CD4-positive, alpha-beta T cell treated with Interleukin-1 beta for 1 hour (primary cell): ENCODE measurements at regions not wholly inside any gene's neighbourhood (a gene's known extent, or its start where the extent isn't known, plus 50 kb on each side); places are given as distances from the start of the nearest gene placed in this dataset.

ENCODE experiments used
- DNase-seq, 2 donors: peaks; one replicate each; pipeline ENCODE4 v3.0.0-alpha.2; 2020 to 2022

GRCh38 chr16:86042393-86042792 is 143.4 kb downstream of the IRF8 start:
- no peak for DNase-seq

- DNase-seq: no peak
Measured at GRCh38 chr16:86042996-86043725, 144.2 kb downstream of the IRF8 start.

GRCh38 chr16:86044241-86044671 is 145.3 kb downstream of the IRF8 start:
- DNase-seq: peak; percentile 9 to 15

GRCh38 chr16:86044881-86045590 is 146.1 kb downstream of the IRF8 start:
- peak; percentile 39 to 47 for DNase-seq

GRCh38 chr16:86045591-86045971 is 146.6 kb downstream of the IRF8 start:
- DNase-seq: no peak

- no peak for DNase-seq
Measured at GRCh38 chr16:86046026-86046425, 147.1 kb downstream of the IRF8 start.

GRCh38 chr16:86046667-86047270 is 147.8 kb downstream of the IRF8 start:
- DNase-seq: no peak

- no peak for DNase-seq
Measured at GRCh38 chr16:86048221-86048620, 149.3 kb downstream of the IRF8 start.

GRCh38 chr16:86048882-86049585 is 150.1 kb downstream of the IRF8 start:
- no peak for DNase-seq

- DNase-seq: no peak
Measured at GRCh38 chr16:86049641-86050040, 150.7 kb downstream of the IRF8 start.

- DNase-seq: no peak
Measured at GRCh38 chr16:86050111-86050510, 151.1 kb downstream of the IRF8 start.

- no peak for DNase-seq
Measured at GRCh38 chr16:86050591-86051367, 151.8 kb downstream of the IRF8 start.

- DNase-seq: no peak
Measured at GRCh38 chr16:86051368-86052114, 152.6 kb downstream of the IRF8 start.

GRCh38 chr16:86052115-86052670 is 153.2 kb downstream of the IRF8 start:
- no peak for DNase-seq

- DNase-seq: no peak
Measured at GRCh38 chr16:86052926-86053325, 154.0 kb downstream of the IRF8 start.

- no peak for DNase-seq
Measured at GRCh38 chr16:86059253-86060171, 160.6 kb downstream of the IRF8 start.

- no peak for DNase-seq
Measured at GRCh38 chr16:86060381-86061317, 161.7 kb downstream of the IRF8 start.

GRCh38 chr16:86061318-86061695 is 162.3 kb downstream of the IRF8 start:
- DNase-seq: no peak

- no peak for DNase-seq
Measured at GRCh38 chr16:86061721-86062120, 162.8 kb downstream of the IRF8 start.
